ENCODE measurements at regions not wholly inside any gene's neighbourhood (a gene's known extent, or its start where the extent isn't known, plus 50 kb on each side); places are given as distances from the start of the nearest gene placed in this dataset.

- DNase-seq: no peak
- no peaks in the 10 kb centered on the region for H3K27me3 Mint-ChIP-seq (ENCODE audit: unreplicated experiment)
- CTCF ChIA-PET: interaction anchor here (1.3 kb wide), 1 partner anchor 76 kb away, joined by 3 read pairs; no protein-coding TSS in a partner anchor
- intact Hi-C loops (cut with micrococcal nuclease; ENCODE audit: unreplicated experiment): no loop called here
- peaks cover 2% of the 10 kb centered on the region for H3K9me3 Mint-ChIP-seq (ENCODE audit: low read depth, unreplicated experiment)
- no peaks in the 10 kb centered on the region for H3K36me3 Mint-ChIP-seq (ENCODE audit: insufficient read depth, unreplicated experiment)
- no peak overlapping the region for H3K4me3 Mint-ChIP-seq (ENCODE audit: low read depth, unreplicated experiment)
- H3K27ac Mint-ChIP-seq (ENCODE audit: unreplicated experiment): no peak overlapping the region
- H3K4me1 Mint-ChIP-seq (ENCODE audit: low read depth, unreplicated experiment): no peaks in the 10 kb centered on the region
- no TSS peak for BruUV-seq (replicated peaks)
- TF ChIP-seq CTCF (IDR thresholded peaks at IDR 0.05; ENCODE audit: unreplicated experiment): no peak
Observed at GRCh38 chr3:87426918-87427317, 150.5 kb upstream of the POU1F1 start.

- H3K36me3 Mint-ChIP-seq (ENCODE audit: insufficient read depth, unreplicated experiment): no peaks in the 10 kb centered on the region
- no peak overlapping the region for H3K4me3 Mint-ChIP-seq (ENCODE audit: low read depth, unreplicated experiment)
- intact Hi-C loops (cut with micrococcal nuclease; ENCODE audit: unreplicated experiment): no loop called here
- H3K9me3 Mint-ChIP-seq (ENCODE audit: low read depth, unreplicated experiment): peaks cover 4% of the 10 kb centered on the region
- DNase-seq: no peak
- H3K4me1 Mint-ChIP-seq (ENCODE audit: low read depth, unreplicated experiment): no peaks in the 10 kb centered on the region
- no TSS peak for BruUV-seq (replicated peaks)
- no peak overlapping the region for H3K27ac Mint-ChIP-seq (ENCODE audit: unreplicated experiment)
- TF ChIP-seq CTCF (IDR thresholded peaks at IDR 0.05; ENCODE audit: unreplicated experiment): no peak
- no peaks in the 10 kb centered on the region for H3K27me3 Mint-ChIP-seq (ENCODE audit: unreplicated experiment)
- CTCF ChIA-PET: no interaction called here
Observed at GRCh38 chr3:87425056-87425455, 148.7 kb upstream of the POU1F1 start.

- Mint-ChIP-seq H3K27me3 (ENCODE audit: unreplicated experiment) (no peaks in the 10 kb centered on the region), H3K27ac (ENCODE audit: unreplicated experiment) (no peak overlapping the region), H3K4me3 (ENCODE audit: low read depth, unreplicated experiment) (no peak overlapping the region), H3K9me3 (ENCODE audit: low read depth, unreplicated experiment) (peaks cover 4% of the 10 kb centered on the region), H3K36me3 (ENCODE audit: insufficient read depth, unreplicated experiment) (no peaks in the 10 kb centered on the region), H3K4me1 (ENCODE audit: low read depth, unreplicated experiment) (no peaks in the 10 kb centered on the region)
- CTCF ChIA-PET: no interaction called here
- no peak for DNase-seq
- intact Hi-C loops (cut with micrococcal nuclease; ENCODE audit: unreplicated experiment): no loop called here
- TF ChIP-seq CTCF (IDR thresholded peaks at IDR 0.05; ENCODE audit: unreplicated experiment): no peak
- no TSS peak for BruUV-seq (replicated peaks)
Observed at GRCh38 chr3:87423336-87423735, 147.0 kb upstream of the POU1F1 start.

GRCh38 chr3:87422333-87422732 is 145.9 kb upstream of the POU1F1 start:
- Mint-ChIP-seq H3K36me3 (ENCODE audit: insufficient read depth, unreplicated experiment) (no peaks in the 10 kb centered on the region), H3K4me1 (ENCODE audit: low read depth, unreplicated experiment) (no peaks in the 10 kb centered on the region), H3K4me3 (ENCODE audit: low read depth, unreplicated experiment) (no peak overlapping the region), H3K27ac (ENCODE audit: unreplicated experiment) (no peak overlapping the region), H3K27me3 (ENCODE audit: unreplicated experiment) (no peaks in the 10 kb centered on the region), H3K9me3 (ENCODE audit: low read depth, unreplicated experiment) (peaks cover 4% of the 10 kb centered on the region)
- DNase-seq: no peak
- CTCF ChIA-PET: interaction anchor here (0.7 kb wide), 1 partner anchor 20 kb away, joined by 4 read pairs; no protein-coding TSS in a partner anchor
- no peak for TF ChIP-seq CTCF (IDR thresholded peaks at IDR 0.05; ENCODE audit: unreplicated experiment)
- intact Hi-C loops (cut with micrococcal nuclease; ENCODE audit: unreplicated experiment): no loop called here
- BruUV-seq (replicated peaks): no TSS peak

Data from Calu3 (cell line).